H7 (cell line): ENCODE measurements at regions not wholly inside any gene's neighbourhood (a gene's known extent, or its start where the extent isn't known, plus 50 kb on each side); places are given as distances from the start of the nearest gene placed in this dataset.

Experiments
- DNase-seq: peaks from one replicate; pipeline ENCODE4 v3.0.0; 2012
- H3K27me3 ChIP-seq: 2 replicates; pipeline ENCODE4 v1.6.0; 2011; ENCODE audit warnings: mild to moderate bottlenecking, low read length; ENCODE audit not compliant: control insufficient read depth, insufficient read depth
- H3K36me3 ChIP-seq: replicated peaks from 2 replicates; pipeline ENCODE4 v1.5.1; 2011; ENCODE audit warnings: low read length; ENCODE audit not compliant: control insufficient read depth, insufficient read depth
- H3K4me3 ChIP-seq: 2 replicates; pipeline ENCODE4 v1.5.1; 2011; ENCODE audit warnings: low read depth, mild to moderate bottlenecking, control low read depth, low read length, moderate library complexity; ENCODE audit not compliant: insufficient read depth

- no peak for DNase-seq
- Histone ChIP-seq H3K4me3 (no peak overlapping the region), H3K36me3 (no peaks in the 10 kb centered on the region), H3K27me3 (no peaks in the 10 kb centered on the region)
These were observed 1682.8 kb upstream of the FLRT2 start for GRCh38 chr14:83847102-83847501.

- H3K4me3 ChIP-seq, result no peak overlapping the region
- no peaks in the 10 kb centered on the region for H3K27me3 ChIP-seq
- no peak for DNase-seq
- no peaks in the 10 kb centered on the region for H3K36me3 ChIP-seq
These were observed 1679.9 kb upstream of the FLRT2 start for GRCh38 chr14:83850092-83850491.

- no peaks in the 10 kb centered on the region for H3K36me3 ChIP-seq
- H3K27me3 ChIP-seq, result no peaks in the 10 kb centered on the region
- no peak overlapping the region for H3K4me3 ChIP-seq
- no peak for DNase-seq
These were observed 1673.6 kb upstream of the FLRT2 start for GRCh38 chr14:83856334-83856733.

GRCh38 chr14:83860631-83861155 is 1669.3 kb upstream of the FLRT2 start:
- H3K36me3 ChIP-seq, result no peaks in the 10 kb centered on the region
- H3K27me3 ChIP-seq, result no peaks in the 10 kb centered on the region
- no peak overlapping the region for H3K4me3 ChIP-seq
- no peak for DNase-seq

GRCh38 chr14:83863042-83863774 is 1666.7 kb upstream of the FLRT2 start:
- DNase-seq, result peak; percentile 7
- H3K36me3 ChIP-seq, result no peaks in the 10 kb centered on the region
- H3K27me3 ChIP-seq, result no peaks in the 10 kb centered on the region
- H3K4me3 ChIP-seq, result no peak overlapping the region

GRCh38 chr14:83864106-83864505 is 1665.8 kb upstream of the FLRT2 start:
- no peak for DNase-seq
- Histone ChIP-seq H3K4me3 (no peak overlapping the region), H3K36me3 (no peaks in the 10 kb centered on the region), H3K27me3 (no peaks in the 10 kb centered on the region)

GRCh38 chr14:83867566-83868225 is 1662.2 kb upstream of the FLRT2 start:
- DNase-seq, result no peak
- H3K27me3 ChIP-seq, result no peaks in the 10 kb centered on the region
- no peaks in the 10 kb centered on the region for H3K36me3 ChIP-seq
- H3K4me3 ChIP-seq, result no peak overlapping the region

GRCh38 chr14:83870546-83871270 is 1659.2 kb upstream of the FLRT2 start:
- Histone ChIP-seq H3K36me3 (no peaks in the 10 kb centered on the region), H3K27me3 (no peaks in the 10 kb centered on the region), H3K4me3 (no peak overlapping the region)
- no peak for DNase-seq

- Histone ChIP-seq H3K27me3 (no peaks in the 10 kb centered on the region), H3K4me3 (no peak overlapping the region), H3K36me3 (no peaks in the 10 kb centered on the region)
- DNase-seq, result no peak
These were observed 1656.3 kb upstream of the FLRT2 start for GRCh38 chr14:83873669-83874068.

GRCh38 chr14:83874662-83875061 is 1655.3 kb upstream of the FLRT2 start:
- no peaks in the 10 kb centered on the region for H3K27me3 ChIP-seq
- DNase-seq, result no peak
- no peaks in the 10 kb centered on the region for H3K36me3 ChIP-seq
- no peak overlapping the region for H3K4me3 ChIP-seq

- Histone ChIP-seq H3K36me3 (no peaks in the 10 kb centered on the region), H3K4me3 (no peak overlapping the region), H3K27me3 (no peaks in the 10 kb centered on the region)
- no peak for DNase-seq
These were observed 1646.2 kb upstream of the FLRT2 start for GRCh38 chr14:83883732-83884131.

GRCh38 chr14:83885837-83886293 is 1644.1 kb upstream of the FLRT2 start:
- no peaks in the 10 kb centered on the region for H3K27me3 ChIP-seq
- H3K4me3 ChIP-seq, result no peak overlapping the region
- no peak for DNase-seq
- H3K36me3 ChIP-seq, result no peaks in the 10 kb centered on the region

- Histone ChIP-seq H3K36me3 (no peaks in the 10 kb centered on the region), H3K27me3 (no peaks in the 10 kb centered on the region), H3K4me3 (no peak overlapping the region)
- no peak for DNase-seq
These were observed 1642.1 kb upstream of the FLRT2 start for GRCh38 chr14:83887866-83888265.

GRCh38 chr14:83893447-83893846 is 1636.5 kb upstream of the FLRT2 start:
- H3K36me3 ChIP-seq, result no peaks in the 10 kb centered on the region
- no peak overlapping the region for H3K4me3 ChIP-seq
- DNase-seq, result no peak
- H3K27me3 ChIP-seq, result no peaks in the 10 kb centered on the region

- no peak overlapping the region for H3K4me3 ChIP-seq
- no peak for DNase-seq
- no peaks in the 10 kb centered on the region for H3K36me3 ChIP-seq
- no peaks in the 10 kb centered on the region for H3K27me3 ChIP-seq
These were observed 1635.4 kb upstream of the FLRT2 start for GRCh38 chr14:83894568-83894967.
